ENCODE measurements at regions not wholly inside any gene's neighbourhood (a gene's known extent, or its start where the extent isn't known, plus 50 kb on each side); places are given as distances from the start of the nearest gene placed in this dataset.
"Not testable (repeated sequence)": the region's sequence is repeated elsewhere in the genome, so short reads cannot be mapped to it uniquely, and the experiment has no call there.

- no peak overlapping the region for H3K4me3 ChIP-seq (ENCODE audit: low read length)
Measured at GRCh38 chr1:165147799-165148198, 208.7 kb downstream of the LMX1A start.

GRCh38 chr1:165144757-165145397 is 211.6 kb downstream of the LMX1A start:
- H3K4me3 ChIP-seq (ENCODE audit: low read length): no peak overlapping the region
- DNase-seq (ENCODE audit: low read depth, low spot score): peak; percentile 35

More at GRCh38 chr1:165147799-165148198, 208.7 kb downstream of the LMX1A start:
- DNase-seq (ENCODE audit: low read depth, low spot score): no peak

GRCh38 chr1:165143437-165144065 is 213.0 kb downstream of the LMX1A start:
- no peak overlapping the region for H3K4me3 ChIP-seq (ENCODE audit: low read length)
- DNase-seq (ENCODE audit: low read depth, low spot score): peak; percentile 12

GRCh38 chr1:165138960-165139359 is 217.6 kb downstream of the LMX1A start:
- H3K4me3 ChIP-seq (ENCODE audit: low read length): no peak overlapping the region
- DNase-seq (ENCODE audit: low read depth, low spot score): no peak

- no peak overlapping the region for H3K4me3 ChIP-seq (ENCODE audit: low read length)
- no peak for DNase-seq (ENCODE audit: low read depth, low spot score)
Measured at GRCh38 chr1:165137551-165138316, 218.8 kb downstream of the LMX1A start.

- H3K4me3 ChIP-seq (ENCODE audit: low read length): no peak overlapping the region
- no peak for DNase-seq (ENCODE audit: low read depth, low spot score)
Measured at GRCh38 chr1:165134431-165134830, 222.1 kb downstream of the LMX1A start.

- peak; percentile 63 for DNase-seq (ENCODE audit: low read depth, low spot score)
- no peak overlapping the region for H3K4me3 ChIP-seq (ENCODE audit: low read length)
Measured at GRCh38 chr1:165129568-165130164, 226.8 kb downstream of the LMX1A start.

- H3K4me3 ChIP-seq (ENCODE audit: low read length): no peak overlapping the region
- no peak for DNase-seq (ENCODE audit: low read depth, low spot score)
Measured at GRCh38 chr1:165124772-165125171, 231.7 kb downstream of the LMX1A start.

- no peak for DNase-seq (ENCODE audit: low read depth, low spot score)
- H3K4me3 ChIP-seq (ENCODE audit: low read length): no peak overlapping the region
Measured at GRCh38 chr1:165119086-165119485, 237.4 kb downstream of the LMX1A start.

GRCh38 chr1:165117482-165117881 is 239.0 kb downstream of the LMX1A start:
- H3K4me3 ChIP-seq (ENCODE audit: low read length): no peak overlapping the region
- DNase-seq (ENCODE audit: low read depth, low spot score): no peak

- no peak overlapping the region for H3K4me3 ChIP-seq (ENCODE audit: low read length)
- DNase-seq (ENCODE audit: low read depth, low spot score): no peak
Measured at GRCh38 chr1:165116732-165117131, 239.8 kb downstream of the LMX1A start.

- no peak overlapping the region for H3K4me3 ChIP-seq (ENCODE audit: low read length)
- no peak for DNase-seq (ENCODE audit: low read depth, low spot score)
Measured at GRCh38 chr1:165116171-165116570, 240.3 kb downstream of the LMX1A start.

GRCh38 chr1:165114889-165115285 is 241.6 kb downstream of the LMX1A start:
- no peak overlapping the region for H3K4me3 ChIP-seq (ENCODE audit: low read length)
- DNase-seq (ENCODE audit: low read depth, low spot score): no peak

- no peak overlapping the region for H3K4me3 ChIP-seq (ENCODE audit: low read length)
- peak; percentile 18 for DNase-seq (ENCODE audit: low read depth, low spot score)
Measured at GRCh38 chr1:165114022-165114888, 242.3 kb downstream of the LMX1A start.

- no peak for DNase-seq (ENCODE audit: low read depth, low spot score)
- no peak overlapping the region for H3K4me3 ChIP-seq (ENCODE audit: low read length)
Measured at GRCh38 chr1:165112260-165112659, 244.3 kb downstream of the LMX1A start.

GRCh38 chr1:165109013-165109412 is 247.5 kb downstream of the LMX1A start:
- DNase-seq (ENCODE audit: low read depth, low spot score): no peak
- H3K4me3 ChIP-seq (ENCODE audit: low read length): no peak overlapping the region

GRCh38 chr1:165092542-165093162 is 263.9 kb downstream of the LMX1A start:
- DNase-seq (ENCODE audit: low read depth, low spot score); H3K4me3 ChIP-seq (ENCODE audit: low read length): not testable (repeated sequence)

- DNase-seq (ENCODE audit: low read depth, low spot score): no peak
Measured at GRCh38 chr1:165080253-165080896, 276.1 kb downstream of the LMX1A start.

More at GRCh38 chr1:165080253-165080896, 276.1 kb downstream of the LMX1A start:
- H3K4me3 ChIP-seq (ENCODE audit: low read length): no peak overlapping the region

Data from Jurkat, Clone E6-1 (cell line).